HG03097 (cell line): ENCODE measurements at regions not wholly inside any gene's neighbourhood (a gene's known extent, or its start where the extent isn't known, plus 50 kb on each side); places are given as distances from the start of the nearest gene placed in this dataset.

ENCODE experiments used
- ATAC-seq: cut with Tn5 transposase; IDR thresholded peaks from one replicate; pipeline ENCODE4 v1.9.1; 2021; ENCODE audit not compliant: unreplicated experiment, low FRiP score

DNA sequence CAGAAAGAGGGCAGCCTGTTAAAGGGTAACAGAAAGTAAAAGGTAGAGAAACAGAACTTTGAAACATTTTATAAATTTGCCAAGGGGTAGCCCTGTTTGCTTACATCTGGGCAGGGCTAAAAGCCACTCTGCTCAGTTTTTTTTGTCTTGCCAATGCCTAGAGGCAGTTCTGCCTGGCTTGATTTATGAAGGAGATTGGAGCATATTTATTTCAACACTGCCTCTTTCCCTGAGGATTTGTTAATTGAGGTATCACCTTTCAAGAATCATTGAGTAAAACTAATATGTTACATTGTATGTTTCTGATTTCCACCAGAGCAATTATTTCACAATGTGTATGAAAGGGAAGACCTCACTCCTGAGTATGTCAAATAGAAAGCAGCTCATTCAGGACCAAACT, 160.8 kb downstream of the GXYLT1 start:
- ATAC-seq = no peak

DNA sequence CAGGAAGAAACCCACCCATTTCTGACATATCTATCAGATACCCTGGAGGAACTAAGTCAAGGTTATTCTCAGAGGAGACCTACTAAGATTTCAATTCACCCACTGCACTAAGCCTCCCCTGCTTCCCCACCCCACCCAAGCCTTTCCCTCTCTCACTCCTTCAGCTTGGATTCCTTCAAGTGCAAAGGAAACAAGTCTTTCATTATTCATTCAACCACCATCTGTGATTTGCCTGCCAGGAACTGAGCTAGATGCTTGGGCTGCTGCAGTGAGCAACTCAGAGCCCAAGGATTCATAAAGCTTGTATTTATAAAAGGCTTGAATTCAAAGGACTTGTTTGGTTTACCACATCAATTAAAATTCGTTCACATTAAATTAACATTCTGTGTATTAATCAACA, 161.3 kb downstream of the GXYLT1 start:
- ATAC-seq = no peak

DNA sequence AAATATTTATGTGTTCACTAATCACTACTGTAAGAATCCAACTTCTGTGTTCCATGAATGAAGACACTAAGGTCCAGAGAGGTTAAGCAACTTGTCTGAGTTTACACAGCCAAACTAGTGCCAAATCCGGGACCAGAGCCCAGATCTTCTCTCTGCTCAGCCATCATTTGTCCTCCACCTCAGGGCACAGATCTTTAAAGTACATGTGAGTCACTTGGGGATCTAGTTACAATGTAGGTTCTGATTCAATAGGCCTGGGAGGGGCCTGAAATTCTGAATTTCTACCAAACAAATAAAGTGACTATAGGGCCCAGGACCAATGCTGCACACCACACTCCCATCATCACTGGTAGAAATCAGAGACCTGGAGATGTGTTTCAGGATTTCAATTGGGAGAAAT, 162.9 kb downstream of the GXYLT1 start:
- ATAC-seq = no peak

DNA sequence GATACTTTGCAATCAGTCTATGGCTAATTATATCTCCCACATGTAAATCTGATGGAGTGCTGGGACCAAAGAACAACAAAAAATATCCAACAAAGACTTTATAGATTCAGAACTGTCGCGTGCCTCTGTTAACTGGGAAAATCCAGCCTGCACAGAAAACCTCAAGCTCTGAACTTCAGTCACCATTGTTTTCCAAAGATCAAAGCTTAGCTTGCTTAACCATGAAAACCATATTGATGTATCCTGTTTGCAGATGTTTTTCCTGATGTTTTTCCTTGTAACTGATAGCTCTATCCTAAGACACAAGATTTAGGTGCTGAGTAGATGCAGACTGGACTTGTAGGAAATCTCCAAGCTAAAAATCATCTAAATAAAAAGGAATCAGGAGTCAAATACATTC, 163.7 kb downstream of the GXYLT1 start:
- ATAC-seq = no peak

GRCh38 chr12:41980390-41980789, 164.3 kb downstream of the GXYLT1 start:
- no peak for ATAC-seq

DNA sequence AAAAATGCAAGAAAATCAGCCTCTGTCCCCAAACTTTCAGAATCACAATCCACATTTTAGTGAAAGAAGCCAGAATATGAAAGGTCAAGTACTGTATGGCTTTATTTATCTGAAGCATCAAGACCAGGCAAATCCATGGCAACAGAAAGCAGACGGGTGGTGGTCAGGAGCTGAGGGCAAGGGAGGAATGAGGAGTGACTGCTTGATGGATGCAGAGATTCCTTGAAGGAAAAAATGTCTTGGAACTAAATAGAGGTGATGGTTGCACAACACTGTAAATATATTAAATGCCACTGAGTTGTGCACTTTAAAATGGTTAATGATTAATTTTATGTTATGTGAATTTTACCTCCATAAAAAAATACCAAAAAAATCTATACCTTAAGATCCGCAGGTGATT, 165.1 kb downstream of the GXYLT1 start:
- ATAC-seq = no peak

DNA sequence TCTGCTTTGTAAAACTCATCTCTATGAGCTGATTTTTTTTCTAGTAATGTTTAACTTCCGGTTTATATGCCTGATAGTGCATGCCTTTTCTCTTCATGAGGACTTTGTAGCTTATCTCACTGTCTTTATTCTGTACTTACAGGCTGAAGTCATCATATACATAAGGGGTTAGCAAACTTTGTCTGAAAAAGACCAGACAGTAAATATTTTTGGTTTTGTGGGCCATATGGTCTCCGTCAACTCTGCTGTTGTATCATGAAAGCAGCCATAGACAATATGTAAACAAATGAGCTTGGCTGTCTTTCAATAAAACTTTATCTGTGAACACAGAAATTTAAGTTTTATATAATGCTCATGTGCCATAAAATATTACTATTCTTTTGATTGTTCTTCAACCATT, 172.1 kb downstream of the GXYLT1 start:
- ATAC-seq = no peak

DNA sequence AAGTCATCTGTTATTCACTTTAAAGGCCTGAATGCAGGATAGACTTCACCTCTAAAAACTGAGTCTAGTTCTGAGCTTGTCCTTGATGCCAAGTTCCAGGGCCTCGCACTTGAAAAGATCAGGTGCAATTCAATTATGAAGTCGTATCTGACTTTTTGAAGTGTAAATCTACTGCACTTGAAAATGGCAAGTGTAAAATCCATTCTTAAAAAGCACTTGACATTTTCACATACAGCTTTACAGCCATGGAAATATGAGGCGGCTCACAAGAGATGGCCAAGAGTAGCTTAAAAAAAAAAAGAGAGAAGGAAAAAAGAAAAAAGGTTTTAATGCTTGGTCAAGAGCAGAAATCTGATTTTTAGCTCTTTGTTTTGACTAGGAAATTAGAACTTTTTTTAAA, 172.5 kb downstream of the GXYLT1 start:
- no peak for ATAC-seq

DNA sequence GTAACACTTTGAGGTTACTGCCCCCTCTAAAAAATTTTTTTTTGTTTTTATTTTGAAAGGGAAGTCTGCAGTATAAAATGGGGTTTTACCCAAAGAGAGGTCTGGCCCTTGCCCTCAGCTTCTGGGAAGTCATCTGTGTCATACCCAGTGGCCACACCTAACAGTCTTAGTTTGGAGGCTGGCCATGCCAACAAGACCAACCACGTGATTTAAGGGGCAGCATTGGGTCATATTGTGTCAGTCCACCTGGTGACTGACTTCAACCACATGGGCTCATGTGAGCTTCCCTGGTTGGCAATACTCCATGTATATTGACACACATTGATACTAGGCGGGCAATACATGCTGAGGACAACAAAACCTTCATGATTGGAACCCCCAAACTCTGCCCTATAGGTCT, 173.9 kb downstream of the GXYLT1 start:
- ATAC-seq = no peak

DNA sequence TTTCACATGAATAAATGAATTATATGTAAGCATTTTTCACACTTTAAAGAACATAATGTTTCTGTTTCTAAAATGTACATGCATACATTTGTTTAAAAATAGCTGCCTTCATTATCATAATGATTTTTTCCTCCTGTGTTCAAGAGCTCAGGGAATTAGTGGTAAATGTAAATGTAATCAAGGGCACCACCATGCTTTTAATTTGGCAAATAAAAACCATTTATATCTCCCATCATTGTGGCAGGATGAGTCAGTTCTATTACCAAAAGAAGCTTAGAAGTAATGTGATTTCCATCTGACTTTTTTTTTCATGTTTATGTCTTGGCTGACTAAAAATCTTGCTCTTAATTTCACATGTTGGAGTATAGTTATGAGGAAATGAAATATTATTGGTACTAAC, 176.1 kb downstream of the GXYLT1 start:
- no peak for ATAC-seq

- ATAC-seq = no peak
Observed at GRCh38 chr12:41967668-41968500, 176.8 kb downstream of the GXYLT1 start.

DNA sequence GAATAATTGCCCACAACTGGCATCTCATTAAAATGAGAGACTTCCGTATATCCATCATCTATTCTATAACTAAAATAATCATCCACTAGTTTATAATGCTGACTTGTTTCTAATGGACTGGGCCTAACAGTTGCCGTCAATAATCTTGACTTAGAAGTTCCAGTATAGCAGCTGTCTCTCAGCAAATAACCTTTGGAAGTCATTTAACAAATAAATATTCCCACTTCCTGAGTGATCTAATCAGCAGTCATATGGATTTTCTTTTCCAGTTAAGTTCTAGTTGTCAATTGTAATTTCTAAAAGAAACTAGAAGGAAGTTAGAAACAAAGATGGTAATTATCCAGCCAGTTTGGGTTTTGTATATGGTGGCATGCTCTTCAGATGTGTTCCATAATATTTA, 177.8 kb downstream of the GXYLT1 start:
- ATAC-seq = no peak

DNA sequence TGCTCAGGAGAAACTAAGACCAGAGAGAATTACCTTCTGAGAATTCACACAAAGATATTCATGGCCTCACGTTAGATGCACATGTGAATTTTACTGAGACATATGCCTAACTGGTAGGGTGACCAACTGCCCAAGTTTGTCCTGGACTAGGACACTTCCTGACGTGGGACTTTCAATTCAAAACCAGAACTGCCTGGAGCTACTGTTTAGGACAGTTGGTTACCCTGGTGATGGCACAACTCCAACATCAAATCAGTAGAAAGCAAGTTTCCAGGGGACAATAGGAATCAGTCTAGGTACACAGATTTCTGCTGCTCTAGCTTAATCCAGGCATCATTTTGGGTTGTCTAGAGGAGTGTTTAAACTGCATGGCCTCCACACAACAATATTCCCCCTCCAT, 178.7 kb downstream of the GXYLT1 start:
- no peak for ATAC-seq

- ATAC-seq = no peak
Observed at GRCh38 chr12:41963398-41963797, 181.3 kb downstream of the GXYLT1 start.

DNA sequence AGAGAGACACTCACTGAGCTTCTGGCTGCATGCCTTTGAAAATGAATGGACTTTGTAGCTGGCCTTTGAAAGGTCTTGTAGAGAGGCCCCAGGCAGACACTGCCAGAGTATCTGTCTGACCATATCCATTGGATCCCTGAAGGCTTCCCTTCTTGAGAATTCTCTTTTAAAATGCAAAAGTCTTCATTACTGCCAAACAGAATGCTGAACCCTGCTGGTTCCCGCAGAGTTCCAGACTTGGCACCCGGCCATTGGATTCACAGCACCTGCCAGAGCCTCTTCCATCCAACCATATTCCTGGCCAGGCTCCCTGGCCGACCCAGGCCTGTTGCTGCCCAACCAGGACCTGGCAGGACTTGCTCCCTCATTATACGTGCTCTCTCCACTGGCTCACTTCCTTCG, 182.5 kb downstream of the GXYLT1 start:
- ATAC-seq = no peak

GRCh38 chr12:41959271-41959670, 185.4 kb downstream of the GXYLT1 start:
- no peak for ATAC-seq

- ATAC-seq = no peak
Observed at GRCh38 chr12:41956353-41956752, 188.3 kb downstream of the GXYLT1 start.

- ATAC-seq = no peak
Observed at GRCh38 chr12:41950455-41950854, 194.2 kb downstream of the GXYLT1 start.

- ATAC-seq = no peak
Observed at GRCh38 chr12:41946106-41946505, 198.6 kb downstream of the GXYLT1 start.

DNA sequence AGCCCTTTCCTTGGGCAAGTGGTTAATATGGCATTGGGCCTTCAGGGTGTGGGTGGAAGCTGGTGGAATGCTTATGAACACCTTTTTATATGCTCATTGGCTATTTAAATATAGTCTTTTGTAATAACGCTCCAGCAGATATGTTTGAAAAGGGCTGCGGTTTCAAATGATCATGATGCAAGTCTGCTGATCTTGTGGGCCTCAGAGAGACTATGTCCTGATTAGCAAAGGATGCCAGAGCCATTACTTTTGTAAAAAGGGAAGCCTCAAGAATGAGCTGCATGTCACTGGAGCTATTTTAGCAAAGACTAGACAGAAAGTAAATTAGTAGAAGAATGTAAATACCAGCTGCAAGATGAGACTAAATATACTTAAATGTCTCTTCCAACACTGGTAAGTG, 200.5 kb downstream of the GXYLT1 start:
- ATAC-seq = no peak

DNA sequence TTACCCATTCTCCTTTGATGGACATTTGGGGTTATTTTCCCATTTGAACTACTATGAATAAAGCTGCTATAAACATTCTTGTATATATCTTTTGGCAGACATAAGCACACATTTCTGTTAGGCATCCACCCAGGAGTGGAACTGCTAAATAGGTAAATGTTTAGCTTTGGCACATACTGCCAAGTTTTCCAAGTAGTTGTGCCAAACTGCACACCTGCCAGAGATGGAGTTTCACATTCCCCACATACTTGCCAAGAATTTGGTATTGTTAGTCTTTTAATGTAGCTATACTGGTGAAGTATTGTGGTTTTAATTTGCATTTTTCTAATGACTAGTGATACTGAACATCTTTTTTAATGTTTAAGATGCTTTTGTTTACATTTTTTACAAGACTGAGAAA, 201.0 kb downstream of the GXYLT1 start:
- no peak for ATAC-seq

- ATAC-seq = no peak
Observed at GRCh38 chr12:41942354-41942753, 202.3 kb downstream of the GXYLT1 start.

DNA sequence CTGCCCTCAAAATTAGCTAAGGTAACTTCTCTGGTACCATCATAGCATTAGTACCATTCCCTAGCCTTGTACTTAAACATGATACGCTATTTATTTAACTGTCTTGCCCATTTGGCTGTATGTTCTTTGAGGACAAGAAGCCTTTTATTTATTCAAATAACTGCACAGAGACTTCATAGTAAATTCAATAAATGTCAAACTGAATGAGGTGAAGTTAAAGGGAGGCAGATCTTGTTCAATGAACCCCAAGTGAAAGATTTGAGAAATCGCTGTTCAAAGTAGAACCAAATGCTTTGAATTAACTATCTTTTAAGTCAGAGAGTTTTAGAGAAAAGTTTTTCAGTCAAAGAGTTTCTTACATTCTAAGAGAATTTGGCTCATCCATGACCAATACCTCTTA, 203.6 kb downstream of the GXYLT1 start:
- ATAC-seq = no peak
